SIG-M5 (cell line): ENCODE measurements at regions not wholly inside any gene's neighbourhood (a gene's known extent, or its start where the extent isn't known, plus 50 kb on each side); places are given as distances from the start of the nearest gene placed in this dataset.
"Not testable (repeated sequence)": the region's sequence is repeated elsewhere in the genome, so short reads cannot be mapped to it uniquely, and the experiment has no call there.

Source experiments
- DNase-seq: peaks from one replicate; lab custom pipeline; 2025; lab: John Stamatoyannopoulos, UW

DNA sequence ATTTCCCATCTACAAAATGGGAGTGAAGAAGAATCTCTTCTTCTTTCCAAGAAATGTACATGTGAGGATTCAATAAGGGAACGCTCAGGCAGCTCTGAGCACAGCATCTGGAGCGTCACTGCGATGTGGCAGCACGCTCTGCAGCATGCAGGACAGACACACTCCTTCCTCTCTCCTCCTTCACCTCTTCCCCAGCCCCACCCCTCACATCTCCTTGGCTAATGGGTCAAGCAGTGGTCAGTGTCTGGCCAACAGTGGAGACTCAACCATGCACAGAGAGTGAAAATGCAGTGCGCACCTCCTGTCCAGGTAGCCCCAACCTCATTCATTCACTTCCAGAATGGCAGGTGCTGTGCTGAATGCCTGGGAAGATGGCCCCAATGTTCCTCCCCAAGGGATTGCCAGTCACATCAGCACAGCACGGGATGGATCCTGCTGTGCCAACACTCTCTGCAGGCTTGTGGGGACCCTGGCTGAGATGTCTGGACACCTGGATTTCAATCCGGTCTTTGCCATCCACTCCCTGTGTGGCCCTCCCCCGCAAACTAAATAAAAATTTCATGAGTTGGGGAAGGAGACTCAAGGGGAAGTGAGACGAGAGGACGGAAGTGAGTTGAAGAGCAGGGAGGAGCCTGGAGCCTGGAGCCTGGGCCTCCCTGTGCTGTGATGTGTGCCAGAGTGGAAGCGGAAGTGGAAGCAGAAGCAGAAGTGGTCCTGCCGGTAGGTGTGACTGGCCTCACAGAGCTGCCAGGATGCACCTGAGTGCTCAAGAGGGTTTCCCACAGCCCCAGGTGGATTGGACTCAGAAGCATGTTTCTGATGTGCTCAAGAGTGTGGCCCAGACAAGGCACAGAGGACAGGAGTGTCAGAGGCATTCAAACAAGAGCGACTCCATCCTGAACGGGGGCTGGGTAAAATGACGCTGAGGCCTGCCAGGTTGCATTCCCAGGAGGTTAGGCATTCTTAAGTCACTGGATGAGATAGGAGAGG, 163.9 kb downstream of the SMAD6 start:
- peak; percentile 91 for DNase-seq

DNA sequence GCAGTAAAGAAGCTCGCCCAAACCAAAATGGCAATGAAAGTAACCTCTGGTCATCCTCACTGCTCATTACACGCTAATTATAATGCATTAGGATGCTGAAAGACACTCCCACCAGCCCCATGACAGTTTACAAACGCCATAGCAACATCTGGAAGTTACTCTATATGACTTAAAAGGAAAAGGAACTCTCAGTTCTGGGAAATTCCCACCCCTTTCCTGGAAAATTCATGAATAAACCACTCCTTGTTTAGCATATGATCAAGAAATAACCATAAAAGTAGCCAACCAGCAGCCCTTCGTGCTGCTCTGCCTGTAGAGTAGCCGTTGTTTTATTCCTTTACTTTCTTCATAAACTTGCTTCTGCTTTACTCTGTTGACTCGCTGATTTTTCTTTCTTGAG, 164.6 kb downstream of the SMAD6 start:
- DNase-seq: no peak

DNA sequence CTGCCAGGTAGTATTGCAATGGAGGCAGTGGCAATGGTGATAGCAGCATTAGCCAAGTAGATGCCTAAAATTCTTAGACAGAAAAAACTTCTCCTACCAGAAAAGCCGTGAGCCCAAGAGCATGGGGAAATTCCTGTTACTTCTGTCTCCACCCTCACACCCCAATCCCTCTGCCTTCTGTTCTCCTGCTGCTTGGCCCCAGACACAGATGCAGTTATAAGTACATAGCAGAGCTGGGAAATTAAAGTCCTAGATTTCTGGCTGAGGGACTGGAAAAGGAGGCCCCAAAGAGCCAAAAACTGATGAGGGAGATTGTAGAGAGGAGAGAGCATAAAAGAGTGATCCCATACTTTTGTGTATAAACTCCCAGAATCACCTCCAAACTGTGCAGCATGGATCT, 166.9 kb downstream of the SMAD6 start:
- DNase-seq: no peak

DNA sequence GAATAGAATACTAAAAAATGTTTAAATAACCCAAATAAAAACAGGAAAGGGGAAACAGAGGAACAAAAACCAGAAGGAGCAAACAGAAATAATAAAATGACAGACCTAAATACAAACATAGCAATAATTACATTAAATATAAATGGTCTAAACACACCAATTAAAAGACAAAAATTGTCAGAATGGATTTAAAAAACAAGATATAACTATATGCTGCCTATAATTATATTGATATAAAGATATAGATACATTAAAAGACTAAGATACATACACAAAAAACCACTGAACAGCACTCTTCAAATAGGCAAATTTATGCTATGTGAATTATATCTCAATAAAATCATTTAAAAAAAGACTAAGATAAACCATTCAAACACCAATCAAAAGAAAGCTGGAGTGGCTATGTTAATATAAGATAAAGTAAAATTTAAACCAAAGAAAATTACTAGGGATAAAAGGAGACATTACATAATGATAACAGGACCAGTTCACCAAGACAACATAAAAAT, 168.9 kb downstream of the SMAD6 start:
- DNase-seq: no peak

DNA sequence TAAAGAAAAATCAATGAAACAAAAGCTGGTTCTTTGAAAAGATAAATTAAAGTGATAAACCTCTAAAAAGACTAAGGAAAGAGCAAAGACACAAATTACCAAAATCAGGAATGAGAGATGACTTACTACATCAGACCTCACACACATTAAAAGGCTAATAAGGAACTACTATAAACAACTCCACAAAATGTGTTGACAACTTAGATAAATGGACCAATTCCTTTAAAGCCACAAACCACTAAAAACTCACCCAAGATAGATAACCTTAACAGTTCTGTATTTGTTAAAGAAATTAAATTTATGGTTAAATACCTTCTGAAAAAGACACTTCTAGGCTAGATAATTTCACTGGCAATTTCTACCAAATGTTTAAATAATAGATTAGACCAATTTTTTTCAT, 170.4 kb downstream of the SMAD6 start:
- no peak for DNase-seq

DNA sequence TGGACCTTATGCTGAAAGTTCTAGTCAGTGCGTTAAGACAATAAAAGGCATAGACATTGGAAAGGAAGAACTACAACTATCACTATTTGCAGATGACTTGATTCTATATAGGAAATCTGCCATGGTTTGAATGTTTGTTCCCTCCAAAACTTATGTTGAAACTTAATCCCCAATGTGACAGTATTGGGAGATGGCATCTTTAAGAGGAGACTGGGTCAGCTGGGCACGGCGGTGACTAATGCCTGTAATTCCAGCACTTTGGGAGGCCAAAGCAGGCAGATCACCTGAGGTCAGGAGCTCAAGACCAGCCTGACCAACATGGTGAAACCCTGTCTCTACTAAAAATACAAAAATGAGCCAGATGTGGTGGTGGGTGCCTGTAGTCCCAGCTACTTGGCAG, 171.3 kb downstream of the SMAD6 start:
- DNase-seq: not testable (repeated sequence)

DNA sequence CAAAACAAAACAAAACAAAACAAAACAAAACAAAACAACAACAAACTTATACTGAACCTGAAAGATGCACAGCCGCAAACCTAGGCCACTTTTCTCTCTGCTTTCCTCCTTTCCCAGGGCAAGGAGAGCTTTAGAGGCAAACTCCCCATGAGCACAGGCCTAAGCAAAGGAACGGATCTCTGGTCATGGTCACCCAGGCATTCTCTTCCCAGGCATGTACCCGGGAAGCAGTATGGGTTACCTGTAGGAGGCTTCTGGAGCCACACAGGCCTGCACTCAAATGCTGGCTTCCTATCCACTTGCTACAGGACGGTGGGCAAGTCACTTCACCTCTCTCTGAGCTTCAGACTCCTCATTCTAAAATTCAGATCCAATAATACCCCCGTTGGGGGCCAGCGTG, 171.8 kb downstream of the SMAD6 start:
- no peak for DNase-seq

DNA sequence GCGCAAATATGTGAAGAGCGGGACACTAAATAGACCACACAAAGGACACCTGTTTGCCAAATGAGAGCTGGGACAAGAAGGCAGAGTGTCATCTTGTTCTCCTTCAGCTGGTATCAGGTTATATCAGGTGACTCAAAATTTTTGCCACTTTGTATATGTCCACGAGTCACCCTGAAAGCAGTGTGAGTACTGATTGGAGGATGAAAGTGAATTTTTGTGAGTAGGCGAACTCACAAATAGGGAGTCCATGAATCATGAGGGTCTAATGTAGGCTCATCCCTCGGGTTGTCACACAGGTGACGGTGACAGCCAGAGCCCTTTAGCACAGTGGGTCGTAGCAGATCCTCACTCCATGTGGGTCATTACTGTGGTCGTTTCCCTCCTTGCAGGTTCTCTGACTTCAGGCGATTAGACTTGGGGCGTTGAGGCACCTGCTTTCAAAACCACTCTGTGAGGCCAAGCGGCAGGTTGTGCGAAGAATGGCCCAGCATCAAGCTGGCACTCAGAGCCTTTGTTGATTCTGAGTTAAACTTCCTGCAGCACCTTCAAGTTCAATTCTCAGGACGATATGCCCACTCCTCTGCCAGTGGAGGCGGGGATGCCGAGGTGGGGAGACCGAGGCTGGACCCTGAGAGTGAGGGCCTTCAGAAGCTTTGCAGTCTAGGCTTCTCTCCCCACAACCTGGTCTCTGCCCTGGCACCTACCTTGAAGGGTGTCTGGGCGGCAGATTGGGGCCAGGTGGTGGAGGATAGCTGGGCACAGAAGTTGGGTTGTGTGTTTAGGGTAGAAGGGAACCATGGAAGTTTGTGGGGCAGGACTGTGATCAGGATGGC, 173.8 kb downstream of the SMAD6 start:
- no peak for DNase-seq

DNA sequence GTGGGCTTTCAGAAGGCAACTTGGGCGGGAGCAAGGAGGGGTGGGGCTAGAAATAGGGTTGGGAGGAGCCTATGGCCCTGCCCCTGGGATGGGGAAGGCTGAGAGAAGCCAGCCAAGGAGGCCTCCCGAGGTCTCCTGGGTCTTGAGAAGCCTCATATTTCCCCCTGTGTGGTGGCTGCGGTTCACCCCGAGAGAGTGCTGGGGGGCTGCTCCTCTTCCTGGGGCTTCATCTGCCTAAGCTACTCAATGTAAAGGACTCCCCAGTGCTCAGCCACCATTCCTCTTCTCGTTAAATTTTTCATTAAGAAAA, 174.3 kb downstream of the SMAD6 start:
- no peak for DNase-seq

DNA sequence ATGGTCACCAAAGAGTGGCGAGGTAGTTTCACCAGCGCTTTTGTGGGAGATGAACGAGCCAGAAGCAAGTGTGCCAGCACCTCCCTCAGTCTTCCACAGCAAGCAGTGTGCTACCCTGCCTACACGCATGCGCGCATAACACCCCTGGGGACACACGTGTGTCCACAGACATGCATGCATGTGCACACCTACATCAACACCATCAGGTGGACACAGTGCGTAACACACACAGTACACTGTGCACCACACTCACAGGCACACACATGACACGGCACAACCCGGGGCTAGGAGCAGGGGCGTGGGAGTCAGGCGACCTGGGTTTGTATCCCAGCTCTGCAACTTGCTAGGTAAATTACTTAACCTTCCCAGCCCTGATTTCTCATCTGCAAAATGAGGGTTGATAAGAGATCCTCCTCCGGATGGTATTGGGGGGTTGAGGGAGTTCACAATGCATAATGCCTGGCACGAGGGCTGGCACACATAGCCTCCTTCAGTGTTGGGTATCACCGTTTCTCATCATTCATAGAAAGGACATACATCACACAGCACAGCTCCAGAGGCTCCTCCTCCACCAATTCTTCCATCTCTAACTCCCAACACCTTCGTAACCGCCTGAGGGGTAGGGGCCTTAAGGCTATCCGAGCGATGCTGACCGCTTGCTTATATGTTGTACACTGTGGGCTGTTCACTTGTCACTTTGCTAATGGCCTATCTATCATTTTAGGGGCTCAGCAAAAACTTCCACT, 174.9 kb downstream of the SMAD6 start:
- no peak for DNase-seq

DNA sequence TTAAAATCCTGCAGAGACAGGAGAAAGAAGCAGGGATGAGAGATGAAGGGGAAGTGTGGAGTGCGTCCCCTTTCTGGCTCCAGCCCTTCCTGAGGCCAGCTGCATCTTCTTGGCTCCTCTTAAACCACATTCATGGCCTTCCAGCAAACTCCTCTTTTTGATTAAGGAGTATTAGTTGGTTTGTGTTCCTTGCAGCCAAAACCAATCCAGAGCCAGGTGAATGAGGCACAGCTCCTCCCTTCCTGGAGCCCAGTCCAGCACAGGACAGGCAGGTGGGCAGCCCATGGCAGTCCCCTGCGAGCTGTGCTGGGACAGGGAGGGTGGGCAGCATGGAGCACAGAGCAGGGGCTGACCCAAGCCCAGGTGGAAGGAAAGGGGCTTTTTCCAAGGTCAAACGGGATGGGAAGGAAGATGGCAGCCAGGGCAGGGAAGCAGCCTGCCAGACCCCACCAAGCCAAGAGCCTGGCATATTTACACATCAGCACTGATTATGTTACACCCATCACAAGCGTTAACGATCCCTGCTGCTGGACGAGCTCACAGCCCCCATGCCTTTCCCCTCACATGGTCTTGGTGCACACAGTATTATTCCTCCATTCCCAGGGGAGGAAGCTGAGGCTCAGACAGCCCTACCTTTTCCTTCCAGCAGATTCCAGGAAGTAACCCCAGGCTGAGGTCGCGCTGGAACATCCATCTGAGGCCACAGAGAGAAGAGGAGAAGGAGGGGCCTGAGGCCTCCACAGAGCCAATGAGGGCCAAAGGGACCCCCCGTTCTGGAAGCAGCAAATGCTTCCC, 175.6 kb downstream of the SMAD6 start:
- DNase-seq: no peak

DNA sequence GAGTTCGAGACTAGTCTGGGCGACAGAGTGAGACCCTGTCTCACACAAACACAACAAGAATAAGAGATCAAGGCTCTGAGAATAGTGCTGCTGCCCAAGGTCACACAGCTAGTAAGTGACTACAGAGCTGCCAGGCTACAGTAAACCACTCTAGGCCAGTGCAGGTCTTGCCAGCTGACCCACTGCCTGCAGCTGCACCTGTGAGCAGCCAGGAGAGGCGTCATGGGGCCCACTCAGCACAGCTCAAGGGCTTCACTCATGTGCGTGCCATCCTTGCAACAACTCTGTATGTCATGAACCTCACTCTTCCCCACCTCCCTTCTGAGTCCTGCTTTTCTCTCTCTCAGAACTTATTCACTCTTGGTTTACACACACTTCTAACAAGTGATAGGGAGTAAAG, 176.7 kb downstream of the SMAD6 start:
- no peak for DNase-seq

DNA sequence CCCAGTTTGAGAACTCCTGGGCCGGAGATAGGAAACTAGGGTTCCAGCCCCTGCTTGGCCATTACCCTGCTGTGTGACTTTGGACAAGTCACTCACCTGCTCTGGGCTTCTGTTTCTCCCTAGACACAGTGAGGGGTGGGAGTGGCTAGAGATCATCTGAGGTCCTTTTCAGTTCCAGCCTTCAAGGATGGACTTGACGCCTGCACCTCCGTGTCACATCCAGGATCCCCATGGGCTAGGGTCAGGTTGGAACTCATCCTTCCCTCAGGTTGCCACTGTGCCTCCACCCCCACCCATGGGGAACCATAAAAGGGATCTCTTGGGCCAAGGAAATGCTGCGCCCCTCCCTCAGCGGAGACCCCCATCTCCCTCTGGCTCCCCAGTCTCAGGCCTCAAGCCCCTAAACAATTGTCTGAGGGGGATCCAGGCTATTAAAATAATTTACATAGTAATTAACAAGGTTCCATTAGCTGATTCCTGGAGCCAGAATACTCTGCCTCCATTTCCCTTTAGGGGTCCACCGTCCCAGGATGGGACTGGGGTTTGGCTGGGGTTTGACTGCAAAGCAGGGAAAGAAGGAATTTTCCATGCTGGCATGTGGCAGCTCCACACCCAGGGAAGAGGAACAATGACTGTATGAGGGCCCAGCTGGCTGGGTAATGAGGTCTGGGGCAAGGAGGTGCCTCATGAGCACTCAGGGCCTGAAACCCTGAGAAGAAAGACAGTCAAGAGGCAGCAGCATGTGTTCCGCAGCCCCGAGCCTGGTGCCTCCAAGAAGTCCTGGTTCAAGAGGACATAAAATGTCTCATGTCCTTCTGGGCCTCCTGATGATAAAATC, 177.7 kb downstream of the SMAD6 start:
- no peak for DNase-seq

DNA sequence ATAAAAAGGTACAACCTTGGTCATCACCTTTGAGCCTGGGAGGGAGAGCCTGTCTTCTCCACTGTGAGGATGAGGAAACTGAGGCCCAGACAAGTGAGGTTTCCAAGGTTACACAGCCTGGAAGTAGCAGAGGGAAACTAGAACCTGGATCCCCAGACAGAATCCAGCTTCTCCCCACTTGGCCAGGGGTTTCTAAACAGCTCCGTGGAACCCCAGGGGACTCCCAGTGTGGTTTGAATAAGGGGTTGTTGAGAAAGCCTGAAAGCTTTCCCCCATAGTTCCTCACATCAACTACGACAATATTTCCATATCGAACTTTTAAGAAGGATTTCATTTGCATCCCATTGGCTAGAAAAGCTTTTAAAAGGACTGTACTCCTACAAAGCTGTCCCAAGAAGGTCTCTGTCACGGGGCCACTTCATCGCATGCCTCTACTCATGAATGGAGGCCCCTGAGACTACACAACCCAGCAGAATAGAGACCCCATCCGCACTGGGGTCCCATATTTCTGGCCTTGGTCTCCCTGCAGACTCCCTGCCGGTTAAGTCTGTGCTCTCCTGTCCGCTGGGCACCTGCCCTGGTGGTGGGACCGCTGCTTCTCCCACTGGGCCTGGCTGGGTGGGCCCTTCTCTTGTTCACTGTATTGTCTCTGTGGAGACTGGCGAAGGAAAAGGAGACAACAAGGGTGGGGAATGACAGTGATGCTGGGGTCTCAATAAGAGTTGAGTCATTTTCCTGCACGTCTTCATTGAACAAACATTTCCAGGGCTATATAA, 178.5 kb downstream of the SMAD6 start:
- no peak for DNase-seq

DNA sequence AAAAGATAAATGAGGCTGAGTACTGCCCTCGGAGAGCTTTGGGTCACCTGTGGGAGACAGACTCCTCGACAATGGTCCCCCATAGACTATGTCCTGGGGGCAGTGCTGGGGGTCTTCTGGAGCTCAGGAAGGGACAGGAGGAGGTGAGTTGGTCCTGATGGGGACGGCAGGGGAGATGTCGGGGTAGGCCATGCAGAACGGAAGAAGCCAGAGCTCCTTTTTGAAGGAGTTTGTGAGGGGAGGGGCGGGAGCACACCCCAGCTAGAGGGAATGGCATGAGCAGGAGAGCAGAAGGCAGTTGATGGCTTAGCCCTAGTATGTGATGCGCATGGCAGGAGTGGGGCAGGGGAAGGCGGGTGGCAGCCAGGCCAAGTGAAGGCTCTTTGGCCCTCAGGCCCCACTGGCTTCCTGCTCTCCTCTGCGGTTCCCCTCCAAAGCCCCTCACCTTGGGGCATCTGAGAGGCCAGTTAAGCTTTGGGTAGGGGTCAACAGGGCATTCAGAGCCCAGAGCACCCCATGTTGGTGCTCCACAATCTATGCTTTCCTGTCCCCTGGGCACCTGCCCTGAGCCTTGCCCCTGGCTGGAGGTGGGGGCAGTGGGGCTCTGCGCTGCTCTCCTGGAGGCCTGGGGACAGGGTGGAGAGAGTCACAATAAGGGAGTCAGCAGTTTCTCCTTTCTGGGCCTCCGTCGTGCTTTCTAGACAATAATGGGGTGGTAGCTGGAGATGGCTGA, 179.3 kb downstream of the SMAD6 start:
- DNase-seq: no peak

DNA sequence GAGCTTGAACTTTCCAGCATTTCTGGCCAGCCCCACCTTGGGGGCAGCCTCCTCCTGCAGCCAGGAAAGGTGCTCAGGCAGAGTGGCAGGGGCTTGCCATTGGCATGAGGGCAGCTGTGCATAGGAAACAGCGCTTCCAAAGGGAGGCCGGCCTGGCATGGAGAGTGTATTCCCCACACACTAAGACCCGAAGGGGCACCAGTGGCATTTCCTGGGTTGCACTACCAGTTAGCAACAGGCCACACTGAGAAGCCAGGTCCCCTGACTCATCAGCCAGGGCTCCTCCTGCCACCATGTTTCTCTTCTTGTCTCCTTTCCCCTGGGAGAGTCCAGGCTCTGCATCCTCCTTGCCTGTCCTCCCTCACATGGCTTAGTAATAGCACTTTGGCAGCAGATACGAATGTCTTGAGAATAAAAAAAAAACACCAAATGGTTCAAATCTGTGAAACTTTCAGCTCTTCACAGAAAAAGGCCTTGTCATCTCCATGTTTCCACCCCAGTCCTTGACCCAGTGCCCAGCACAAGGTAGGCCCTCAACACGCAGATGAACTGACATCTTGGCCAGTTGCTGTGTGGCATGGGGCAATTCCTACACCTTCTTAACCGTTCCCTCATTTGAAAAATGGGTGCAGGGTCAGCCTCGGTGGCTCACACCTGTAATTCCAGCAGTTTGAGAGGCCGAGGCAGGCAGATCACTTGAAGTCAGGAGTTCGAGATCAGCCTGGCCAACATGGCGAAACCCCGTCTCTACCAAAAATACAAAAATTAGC, 180.4 kb downstream of the SMAD6 start:
- DNase-seq: no peak

DNA sequence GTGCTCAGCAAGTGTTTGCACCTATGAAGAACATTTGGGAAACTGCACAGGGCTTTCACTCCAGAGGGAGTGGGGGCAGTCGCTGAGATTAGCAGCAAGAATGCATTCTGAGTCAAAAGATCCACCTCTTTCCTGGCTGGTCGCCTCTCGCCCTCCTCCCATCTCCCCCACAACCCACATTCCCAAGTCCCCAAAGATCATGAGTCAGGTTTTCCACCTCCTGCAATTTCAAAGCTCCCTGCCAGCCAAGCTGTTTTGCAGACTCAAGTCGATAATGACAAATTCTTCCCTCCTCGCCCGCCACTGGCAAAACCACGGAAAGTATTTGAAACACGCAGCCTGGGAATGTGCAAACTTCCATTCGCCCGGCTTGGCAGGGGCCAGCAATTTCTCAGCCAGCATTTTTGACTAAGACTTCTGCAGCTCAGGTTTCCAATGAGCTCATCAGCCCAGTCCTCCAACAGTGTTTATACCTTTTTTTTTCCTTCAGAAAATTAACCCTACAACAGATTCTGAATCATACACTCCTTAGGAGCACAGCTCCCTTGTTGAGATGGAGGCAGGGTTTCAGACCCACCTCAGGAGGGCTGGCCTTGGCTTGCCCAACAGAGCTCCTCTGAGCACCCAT, 181.4 kb downstream of the SMAD6 start:
- DNase-seq: no peak

DNA sequence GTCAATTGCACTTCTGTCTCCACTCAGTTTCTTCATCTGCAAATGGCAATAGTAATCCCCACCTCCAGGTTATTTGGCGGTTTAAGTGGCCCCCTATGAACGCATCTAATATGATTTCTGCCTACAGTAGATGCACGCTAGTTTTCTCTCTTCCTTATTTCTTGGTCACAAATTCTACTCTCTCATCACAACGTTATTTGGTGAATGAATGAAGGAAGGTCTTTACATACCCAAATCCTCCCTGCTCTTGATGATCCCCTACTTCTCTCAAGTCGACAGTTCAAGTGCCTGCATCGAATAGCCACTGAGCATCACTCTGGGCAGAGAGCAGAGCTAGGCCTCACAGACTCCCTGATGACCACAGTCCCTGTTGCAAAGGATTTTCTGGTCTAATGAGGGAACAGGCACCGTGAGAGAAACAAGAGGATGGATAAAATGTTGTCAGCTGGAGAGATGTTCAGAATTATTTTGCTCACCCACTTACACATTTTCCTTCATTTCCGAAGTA, 181.2 kb upstream of the SMAD3 start:
- DNase-seq: no peak
